Keratinocyte (primary cell): ENCODE measurements at regions not wholly inside any gene's neighbourhood (a gene's known extent, or its start where the extent isn't known, plus 50 kb on each side); places are given as distances from the start of the nearest gene placed in this dataset.

Experiments used
- DNase-seq: peaks from one replicate; pipeline ENCODE4 v3.0.0-alpha.2; 2011; ENCODE audit warnings: low read depth, missing footprints, low spot score
- FAIRE-seq: peaks from 2 replicates; lab custom pipeline; 2011; peaks lifted over from hg19 to GRCh38; lab: Jason Lieb, UNC
- H2AFZ ChIP-seq: 2 replicates; pipeline ENCODE4 v1.6.0; 2012; ENCODE audit warnings: low read length, control low read depth, inconsistent platforms; ENCODE audit not compliant: control insufficient read depth
- H3K27ac ChIP-seq: 2 replicates; pipeline ENCODE4 v1.5.1; 2011; ENCODE audit warnings: low read length; ENCODE audit not compliant: control insufficient read depth, insufficient read depth
- H3K27me3 ChIP-seq: 3 replicates; pipeline ENCODE4 v1.6.0; 2011; ENCODE audit warnings: low read length; ENCODE audit not compliant: control insufficient read depth, insufficient read depth; ENCODE audit errors: extremely low read depth
- H3K36me3 ChIP-seq, 2 experiments: 2 replicates in 1 of 2; 3 replicates in 1 of 2; pipeline ENCODE4 v1.5.1; 2011; ENCODE audit warnings: low read length in 2 of 2, mild to moderate bottlenecking in 1 of 2; ENCODE audit not compliant: control insufficient read depth in 2 of 2, insufficient read depth in 2 of 2; ENCODE audit errors: extremely low read depth in 1 of 2
- H3K4me1 ChIP-seq: 3 replicates; pipeline ENCODE4 v1.5.1; 2011; ENCODE audit warnings: low read length; ENCODE audit not compliant: control insufficient read depth, insufficient read depth; ENCODE audit errors: extremely low read depth
- H3K4me2 ChIP-seq: 3 replicates; pipeline ENCODE4 v1.6.0; 2011; ENCODE audit warnings: low read depth, low read length; ENCODE audit not compliant: control insufficient read depth, insufficient read depth; ENCODE audit errors: extremely low read depth
- H3K4me3 ChIP-seq, 3 experiments: fragments of 200-600 bp in 1 of 3; sonication (generic) in 1 of 3; 2 replicates in 2 of 3; 3 replicates in 1 of 3; pipeline ENCODE4 v1.5.1; 2011 to 2016; ENCODE audit warnings: low read length in 3 of 3, mild to moderate bottlenecking in 3 of 3, control low read depth in 2 of 3, inconsistent platforms in 1 of 3, low read depth in 1 of 3, mixed read lengths in 1 of 3, mixed run types in 1 of 3, moderate library complexity in 1 of 3; ENCODE audit not compliant: control insufficient read depth in 2 of 3, insufficient read depth in 2 of 3; ENCODE audit errors: extremely low read depth in 1 of 3
- H3K79me2 ChIP-seq: 2 replicates; pipeline ENCODE4 v1.6.0; 2012; ENCODE audit warnings: low read length; ENCODE audit not compliant: control insufficient read depth, insufficient read depth
- H3K9ac ChIP-seq: 3 replicates; pipeline ENCODE4 v1.6.0; 2011; ENCODE audit warnings: low read length; ENCODE audit not compliant: control insufficient read depth, insufficient read depth; ENCODE audit errors: extremely low read depth
- H3K9me1 ChIP-seq: 3 replicates; pipeline ENCODE4 v1.6.0; 2011; ENCODE audit warnings: low read length; ENCODE audit not compliant: control insufficient read depth, insufficient read depth; ENCODE audit errors: extremely low read depth
- H3K9me3 ChIP-seq: 2 replicates; pipeline ENCODE4 v1.5.1; 2012; ENCODE audit warnings: low read depth, low read length; ENCODE audit not compliant: control insufficient read depth
- H4K20me1 ChIP-seq: 3 replicates; pipeline ENCODE4 v1.6.0; 2011; ENCODE audit warnings: low read length; ENCODE audit not compliant: control insufficient read depth, insufficient read depth; ENCODE audit errors: extremely low read depth
- EZH2 ChIP-seq: IDR thresholded peaks from one replicate; pipeline ENCODE4 v1.6.1; 2012; ENCODE audit warnings: inconsistent platforms, mild to moderate bottlenecking, low read length, moderate library complexity
- dilution Hi-C: fragments of 300-500 bp; cut with MboI; formaldehyde crosslinking; loops from one replicate; pipeline ENCODE4 v1.7.0; 2020; ENCODE audit warnings: low sequenced_read_pairs; ENCODE audit not compliant: extremely low pct_ligation_motif_present
- TF ChIP-seq, protein P1 (sequence below), 3 experiments: IDR thresholded peaks in 1 of 3; conservative IDR thresholded peaks in 1 of 3; optimal IDR thresholded peaks in 1 of 3; 2 replicates in 2 of 3; 3 replicates in 1 of 3; pipeline versions ENCODE3 to v1.5.1; 2011; ENCODE audit warnings: low read length in 3 of 3, mild to moderate bottlenecking in 3 of 3, moderate library complexity in 2 of 3, control low read depth in 1 of 3, inconsistent platforms in 1 of 3; ENCODE audit not compliant: insufficient read depth in 2 of 3; ENCODE audit errors: extremely low read depth in 1 of 3

DNA sequence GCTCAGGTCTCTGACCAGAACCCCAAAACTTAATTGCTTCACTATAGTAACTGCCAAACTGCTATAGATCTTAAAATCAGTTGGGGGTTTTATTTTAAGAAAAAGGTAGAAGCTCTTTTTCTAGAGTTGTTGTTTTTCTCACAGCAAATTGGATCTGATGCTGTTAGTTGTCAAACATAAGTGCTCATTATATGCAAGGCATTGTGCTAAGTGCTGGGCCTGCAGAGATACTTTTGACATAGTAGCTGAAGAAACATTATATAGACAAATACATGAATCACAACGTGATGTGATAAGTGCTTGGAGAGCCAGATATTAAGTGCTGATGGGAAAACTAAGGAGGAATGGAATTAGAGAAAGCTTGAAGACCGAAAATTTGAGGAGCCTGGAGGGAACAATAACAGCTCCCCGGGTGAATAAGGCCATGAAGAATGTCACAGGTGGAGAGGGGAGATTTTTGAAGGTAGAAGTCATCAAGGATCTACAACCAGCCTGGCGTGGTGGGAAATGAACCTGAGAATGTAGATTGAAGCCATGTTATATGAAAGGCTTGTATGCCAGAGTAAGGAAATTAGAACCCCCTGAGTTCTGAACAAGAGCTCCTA lies 126.5 kb downstream of the DYRK2 start:
- no peak overlapping the region for H3K27ac ChIP-seq
- no peaks in the 10 kb centered on the region for H3K79me2 ChIP-seq
- H3K9me3 ChIP-seq, result no peaks in the 10 kb centered on the region
- no peaks in the 10 kb centered on the region for H3K9me1 ChIP-seq
- peak; percentile 68 for FAIRE-seq
- no peak overlapping the region for H3K9ac ChIP-seq
- H3K36me3 ChIP-seq, result no peaks in the 10 kb centered on the region
- H2AFZ ChIP-seq, result peak overlapping the region; percentile 8
- no peaks in the 10 kb centered on the region for H4K20me1 ChIP-seq
- DNase-seq, result peak; percentile 32
- H3K4me2 ChIP-seq, result peak overlapping the region; percentile 24
- peaks cover 12% of the 10 kb centered on the region for H3K4me1 ChIP-seq
- H3K4me3 ChIP-seq, result no peak overlapping the region
- TF ChIP-seq, protein P1, sequence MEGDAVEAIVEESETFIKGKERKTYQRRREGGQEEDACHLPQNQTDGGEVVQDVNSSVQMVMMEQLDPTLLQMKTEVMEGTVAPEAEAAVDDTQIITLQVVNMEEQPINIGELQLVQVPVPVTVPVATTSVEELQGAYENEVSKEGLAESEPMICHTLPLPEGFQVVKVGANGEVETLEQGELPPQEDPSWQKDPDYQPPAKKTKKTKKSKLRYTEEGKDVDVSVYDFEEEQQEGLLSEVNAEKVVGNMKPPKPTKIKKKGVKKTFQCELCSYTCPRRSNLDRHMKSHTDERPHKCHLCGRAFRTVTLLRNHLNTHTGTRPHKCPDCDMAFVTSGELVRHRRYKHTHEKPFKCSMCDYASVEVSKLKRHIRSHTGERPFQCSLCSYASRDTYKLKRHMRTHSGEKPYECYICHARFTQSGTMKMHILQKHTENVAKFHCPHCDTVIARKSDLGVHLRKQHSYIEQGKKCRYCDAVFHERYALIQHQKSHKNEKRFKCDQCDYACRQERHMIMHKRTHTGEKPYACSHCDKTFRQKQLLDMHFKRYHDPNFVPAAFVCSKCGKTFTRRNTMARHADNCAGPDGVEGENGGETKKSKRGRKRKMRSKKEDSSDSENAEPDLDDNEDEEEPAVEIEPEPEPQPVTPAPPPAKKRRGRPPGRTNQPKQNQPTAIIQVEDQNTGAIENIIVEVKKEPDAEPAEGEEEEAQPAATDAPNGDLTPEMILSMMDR (optimal IDR thresholded peaks at IDR 0.05 in 1 of 3, IDR thresholded peaks at IDR 0.05 in 1 of 3, conservative IDR thresholded peaks at IDR 0.05 in 1 of 3; ENCODE audit: extremely low read depth in 1 of 3, insufficient read depth in 2 of 3, low read length in 3 of 3), result no peak
- no peak for TF ChIP-seq EZH2
- no peaks in the 10 kb centered on the region for H3K27me3 ChIP-seq
- dilution Hi-C loops, result no loop called here

DNA sequence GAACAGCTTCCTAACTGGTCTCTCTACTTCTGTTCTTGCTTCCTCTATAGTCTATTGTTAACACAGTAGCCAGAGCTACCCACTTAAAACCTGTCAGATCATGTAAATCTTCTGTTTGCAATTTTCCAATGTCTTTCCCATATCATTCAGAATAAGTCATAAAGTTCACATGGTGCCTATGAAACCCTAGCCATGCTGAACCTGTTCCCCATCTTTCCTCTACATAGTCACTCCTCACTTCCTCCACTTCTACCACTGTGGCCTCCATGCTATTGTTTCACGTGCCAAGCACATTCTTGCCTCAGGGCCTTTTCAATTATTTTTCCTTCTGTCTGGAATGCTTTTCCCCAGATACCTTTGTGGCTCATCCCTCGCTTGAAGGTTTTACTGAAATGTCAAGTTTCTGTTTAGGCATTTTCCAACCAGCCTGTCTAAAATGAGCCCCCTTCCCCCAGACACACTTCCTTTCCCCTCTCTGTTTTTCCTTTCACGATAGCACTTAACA lies 132.1 kb downstream of the DYRK2 start:
- Histone ChIP-seq H3K27me3 (no peaks in the 10 kb centered on the region), H3K4me1 (peaks cover 7% of the 10 kb centered on the region), H2AFZ (no peak overlapping the region), H3K9ac (no peak overlapping the region), H3K27ac (no peak overlapping the region), H3K36me3 (no peaks in the 10 kb centered on the region), H3K9me3 (no peaks in the 10 kb centered on the region), H3K9me1 (no peaks in the 10 kb centered on the region), H3K79me2 (no peaks in the 10 kb centered on the region), H4K20me1 (no peaks in the 10 kb centered on the region), H3K4me3 (no peak overlapping the region), H3K4me2 (no peak overlapping the region)
- no peak for TF ChIP-seq EZH2
- TF ChIP-seq, protein P1 (optimal IDR thresholded peaks at IDR 0.05 in 1 of 3, IDR thresholded peaks at IDR 0.05 in 1 of 3, conservative IDR thresholded peaks at IDR 0.05 in 1 of 3; ENCODE audit: extremely low read depth in 1 of 3, insufficient read depth in 2 of 3, low read length in 3 of 3), result no peak
- peak; percentile 21 for DNase-seq
- dilution Hi-C loops, result no loop called here
- peak; percentile 93 for FAIRE-seq
